T-helper 2 cell (primary cell): ENCODE measurements at regions not wholly inside any gene's neighbourhood (a gene's known extent, or its start where the extent isn't known, plus 50 kb on each side); places are given as distances from the start of the nearest gene placed in this dataset.
"Not testable (repeated sequence)": the region's sequence is repeated elsewhere in the genome, so short reads cannot be mapped to it uniquely, and the experiment has no call there.

Experiments
- DNase-seq, 5 experiments: peaks; one replicate each; pipeline versions ENCODE4 v3.0.0 to v3.0.0-alpha.2; 2012 to 2022

DNA sequence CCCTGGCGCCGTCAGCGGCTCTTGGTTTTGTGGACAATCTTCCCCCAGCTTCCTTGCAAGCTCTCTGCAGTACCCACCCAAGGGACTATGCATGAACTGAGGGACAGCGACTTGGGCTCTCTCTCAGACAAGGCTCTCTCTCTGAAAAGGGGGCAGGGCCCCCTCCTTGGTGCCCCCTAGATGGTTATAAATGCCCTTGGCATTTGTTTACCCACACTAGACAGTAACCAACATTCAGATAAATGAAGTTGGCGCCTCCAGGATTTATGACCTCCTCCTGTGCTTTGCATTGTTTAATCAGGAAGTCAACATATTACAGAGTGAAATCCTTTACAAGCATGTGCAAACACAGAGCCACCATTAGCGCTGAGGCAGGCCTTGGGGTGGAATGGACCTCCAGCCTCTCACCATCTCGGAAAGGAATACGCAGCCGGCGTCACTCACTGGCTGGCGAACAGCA, 547.4 kb upstream of the ID2 start:
- no peak for DNase-seq

GRCh38 chr2:8134985-8135682, 546.7 kb upstream of the ID2 start:
- DNase-seq, result no peak

GRCh38 chr2:8137801-8138200, 544.1 kb upstream of the ID2 start:
- DNase-seq, result no peak

- DNase-seq, result no peak
These were observed 543.3 kb upstream of the ID2 start for GRCh38 chr2:8138525-8138922.

- DNase-seq, result no peak
These were observed 542.8 kb upstream of the ID2 start for GRCh38 chr2:8138923-8139667.

DNA sequence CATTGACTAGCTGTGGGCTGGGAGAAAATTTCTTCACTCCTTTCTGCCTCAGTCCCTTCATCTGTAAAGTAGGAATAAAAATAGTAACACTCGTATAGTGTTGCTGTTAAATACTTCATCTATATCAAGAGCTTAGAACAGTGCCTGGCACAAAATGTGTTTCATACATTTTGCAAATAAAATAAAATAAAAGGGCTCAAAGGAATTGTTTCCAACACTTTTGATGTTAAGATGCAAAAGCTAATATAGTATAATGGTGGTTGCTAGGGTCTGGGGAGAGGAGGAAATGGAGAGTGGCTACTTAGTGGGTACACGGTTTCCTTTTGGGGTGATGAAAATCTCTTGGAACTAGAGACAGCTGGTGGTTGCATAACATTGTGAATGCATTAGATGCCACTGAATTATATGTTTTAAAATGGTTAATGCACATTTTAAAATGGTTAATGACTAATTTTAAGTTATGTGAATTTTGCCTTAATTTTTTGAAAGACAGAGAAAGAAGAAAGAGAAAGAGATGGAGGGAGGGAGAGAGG, 542.1 kb upstream of the ID2 start:
- no peak for DNase-seq

DNA sequence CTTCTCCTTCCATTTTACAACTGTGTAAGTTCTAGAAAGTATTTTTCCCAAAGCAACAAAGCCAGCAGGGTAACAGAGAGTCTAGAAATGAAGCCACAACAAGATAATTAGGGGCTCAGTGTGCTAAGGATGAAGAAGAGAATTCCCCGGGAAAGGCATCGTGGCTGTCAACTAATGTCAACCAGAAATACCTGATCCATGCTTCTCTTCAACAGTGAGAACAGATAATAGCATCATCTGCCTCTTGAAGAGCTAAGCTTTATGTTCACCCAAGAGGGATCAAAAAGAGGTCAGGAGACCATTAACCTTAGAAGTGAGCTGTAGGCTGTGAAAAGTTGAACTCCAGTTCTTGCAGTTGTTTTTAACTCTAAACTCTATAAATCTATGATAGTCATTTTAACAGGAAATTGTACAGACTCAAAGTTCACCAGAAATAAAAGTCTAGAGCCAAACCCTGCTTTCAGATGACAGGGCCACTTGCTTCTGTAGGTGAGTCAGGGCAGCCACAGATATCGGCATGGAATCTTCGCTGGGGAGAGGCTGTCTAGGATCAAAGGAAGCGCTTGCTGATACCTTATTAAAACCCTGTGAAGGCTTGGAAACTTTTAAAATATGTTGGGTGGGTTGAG, 540.7 kb upstream of the ID2 start:
- DNase-seq, result no peak

GRCh38 chr2:8141780-8142179, 540.1 kb upstream of the ID2 start:
- DNase-seq, result no peak

GRCh38 chr2:8142461-8142860, 539.4 kb upstream of the ID2 start:
- DNase-seq, result no peak

DNA sequence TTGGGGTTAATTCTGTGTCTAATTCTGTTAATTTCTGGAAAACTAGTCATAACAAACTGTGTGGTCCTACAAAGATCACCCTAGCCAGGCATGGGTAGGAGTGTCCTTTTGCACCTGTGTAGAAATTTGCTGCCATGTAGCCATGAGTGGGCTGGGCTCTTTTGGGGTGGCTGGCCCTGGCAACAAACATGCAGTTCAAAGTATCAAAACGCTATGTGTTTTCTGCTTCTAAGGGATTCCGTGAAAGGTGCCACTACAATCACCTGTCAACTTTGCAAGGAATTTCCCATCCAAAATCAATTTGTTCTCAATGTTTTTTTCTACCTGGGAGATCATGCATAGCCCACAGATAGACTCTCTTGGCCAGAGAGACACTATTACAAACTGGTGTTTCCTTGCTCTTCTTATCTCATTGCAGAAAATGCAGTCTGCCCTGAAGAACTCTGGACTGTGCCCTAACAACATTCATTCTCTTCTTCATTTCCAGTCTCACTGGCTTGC, 537.7 kb upstream of the ID2 start:
- DNase-seq, result no peak

DNA sequence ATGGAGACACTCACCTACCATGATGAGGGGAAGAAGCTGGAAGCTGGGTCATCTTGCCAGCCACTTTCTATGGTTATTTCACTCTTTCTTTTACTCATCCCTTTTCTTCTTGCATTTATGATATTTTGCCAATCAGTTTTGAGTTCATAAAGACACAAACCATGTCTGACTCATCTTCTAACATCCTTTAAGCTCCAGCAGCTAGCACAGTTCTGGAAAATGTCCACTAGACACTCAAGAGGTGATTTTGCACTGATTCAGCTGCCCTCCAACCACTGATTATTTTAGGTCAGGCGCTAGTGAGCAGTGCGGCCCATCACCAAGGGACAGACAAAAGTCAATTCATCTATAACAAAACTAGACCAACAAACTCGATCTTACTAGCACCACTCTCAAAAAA, 537.1 kb upstream of the ID2 start:
- DNase-seq, result no peak

- DNase-seq, result not testable (repeated sequence)
These were observed 536.5 kb upstream of the ID2 start for GRCh38 chr2:8145375-8145774.

GRCh38 chr2:8146132-8147005, 535.5 kb upstream of the ID2 start:
- DNase-seq, result no peak

DNA sequence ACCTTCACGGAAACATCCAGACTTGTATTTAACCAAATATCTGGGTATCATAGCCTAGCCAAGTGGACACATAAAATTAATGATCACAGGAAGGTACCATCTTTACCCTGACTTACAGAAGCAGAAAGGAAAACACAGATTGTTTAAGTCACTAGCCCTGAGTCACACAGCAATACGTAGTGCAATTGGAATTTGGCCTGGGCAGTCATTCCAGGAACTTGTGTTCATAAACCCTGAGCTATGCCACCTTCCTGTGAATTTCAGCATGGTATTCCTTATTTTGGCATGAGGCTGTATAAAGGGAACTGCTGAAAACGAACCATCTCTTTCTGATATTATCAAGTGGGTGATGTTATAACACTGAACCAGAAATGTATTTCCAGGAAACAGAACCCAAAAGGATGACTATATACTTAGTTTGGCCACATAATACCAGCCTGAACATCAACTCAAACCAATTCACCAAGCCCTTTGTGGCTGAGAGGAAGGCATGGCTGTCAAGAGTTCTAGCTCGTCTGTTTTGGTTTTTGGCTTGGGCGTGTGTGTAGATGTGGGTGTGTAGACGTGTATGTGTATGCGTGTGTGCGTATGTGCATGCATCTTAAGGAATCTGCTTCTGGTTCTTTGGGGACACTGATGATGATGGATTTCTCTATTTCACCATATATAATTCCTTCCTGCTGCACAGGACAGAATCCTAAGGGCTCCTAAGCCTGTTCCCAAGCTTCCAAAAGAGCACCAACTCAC, 533.4 kb upstream of the ID2 start:
- DNase-seq, result peak in 1 of 5 experiments; percentile 26

GRCh38 chr2:8149007-8149405, 532.9 kb upstream of the ID2 start:
- DNase-seq, result no peak

DNA sequence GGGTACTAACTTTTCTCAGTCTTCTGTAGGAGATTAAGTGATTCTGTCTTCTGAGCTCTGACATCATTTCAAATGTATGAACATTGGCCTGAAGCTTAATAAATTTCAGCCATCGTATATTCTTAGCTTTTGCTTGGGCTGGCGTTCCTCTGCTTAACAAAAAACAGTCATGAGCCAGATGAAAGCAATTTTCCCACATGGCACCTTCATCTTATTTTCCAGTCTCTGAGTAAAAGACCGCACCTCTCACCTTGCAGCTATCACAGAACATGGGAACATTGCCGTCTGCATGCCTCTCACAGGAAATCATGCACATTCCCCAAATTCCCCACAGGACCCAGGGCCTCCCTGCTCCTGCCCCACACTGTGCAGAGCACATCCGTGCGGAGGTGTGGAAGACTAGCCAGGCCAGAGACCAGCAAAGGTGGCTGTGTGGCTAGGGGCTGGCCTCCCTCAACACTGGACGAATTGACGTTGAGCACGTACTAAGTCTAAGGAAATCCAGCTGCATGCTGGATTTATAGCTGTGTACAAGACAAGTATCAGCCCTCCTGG, 531.8 kb upstream of the ID2 start:
- no peak for DNase-seq

- no peak for DNase-seq
These were observed 530.0 kb upstream of the ID2 start for GRCh38 chr2:8151888-8152287.

GRCh38 chr2:8152392-8153257, 529.2 kb upstream of the ID2 start:
- DNase-seq, result peak in 1 of 5 experiments; percentile 15

DNA sequence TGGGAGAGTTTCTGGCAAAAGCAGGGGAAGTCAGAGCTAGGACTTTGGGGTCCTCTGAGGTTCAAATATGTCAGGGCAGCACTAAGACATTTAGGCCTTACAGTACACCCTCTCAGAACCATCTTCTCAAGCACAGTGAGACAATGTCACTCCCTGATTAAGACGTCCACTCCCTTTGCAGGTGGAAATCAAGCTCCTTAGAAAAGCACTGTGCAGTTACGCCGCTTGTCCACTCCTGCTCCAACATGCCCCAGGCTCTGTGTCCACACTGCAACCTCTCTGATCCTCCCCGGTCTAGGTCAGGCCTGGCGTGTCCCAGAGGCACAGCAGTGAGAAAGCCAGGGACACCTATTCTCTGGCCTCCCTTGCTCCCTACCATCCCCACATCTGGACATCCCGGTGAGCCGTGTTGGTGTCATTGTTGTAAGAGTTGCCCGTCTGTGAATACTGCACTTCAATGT, 528.6 kb upstream of the ID2 start:
- DNase-seq, result no peak

GRCh38 chr2:8154270-8154669, 527.6 kb upstream of the ID2 start:
- DNase-seq, result no peak
